HepG2 (cell line): ENCODE measurements at regions not wholly inside any gene's neighbourhood (a gene's known extent, or its start where the extent isn't known, plus 50 kb on each side); places are given as distances from the start of the nearest gene placed in this dataset.
A peak's percentile ranks its signal among the peaks of the same experiment; 100 is the strongest.

ENCODE experiments used
- CREM ChIP-seq, 2 experiments: sonication (generic) in 1 of 2; formaldehyde crosslinking in 1 of 2; IDR thresholded peaks; 2 replicates each; pipeline versions ENCODE4 v1.4.0 to v1.6.1; 2016 to 2020; ENCODE audit warnings: antibody characterized with exemption in 1 of 2, mild to moderate bottlenecking in 1 of 2, missing genetic modification reagents in 1 of 2
- DPF2 ChIP-seq: sonication (generic); formaldehyde crosslinking; IDR thresholded peaks from 2 replicates; pipeline ENCODE4 v1.4.0; 2020; ENCODE audit warnings: mild to moderate bottlenecking, low read depth, missing genetic modification reagents, borderline replicate concordance
- ELF1 ChIP-seq: sonication (generic); formaldehyde crosslinking; IDR thresholded peaks from 2 replicates; pipeline ENCODE4 v1.4.0; 2020; ENCODE audit warnings: missing genetic modification reagents
- ELF3 ChIP-seq: IDR thresholded peaks from 2 replicates; pipeline ENCODE4 v1.6.1; 2016; ENCODE audit warnings: missing genetic modification reagents, missing compliant biosample characterization
- EP300 ChIP-seq, 3 experiments: sonication (generic) in 1 of 3; formaldehyde crosslinking in 1 of 3; IDR thresholded peaks; 2 replicates each; pipeline versions ENCODE4 v1.5.1 to v1.6.1; 2011 to 2020; ENCODE audit warnings: low read depth in 2 of 3, low read length in 2 of 3, borderline replicate concordance in 1 of 3, improper control_type of control experiment in 1 of 3, mild to moderate bottlenecking in 1 of 3, missing genetic modification reagents in 1 of 3, moderate library complexity in 1 of 3
- ETV6 ChIP-seq: sonication (generic); formaldehyde crosslinking; conservative IDR thresholded peaks from 2 replicates; pipeline ENCODE4 v1.4.0; 2020; ENCODE audit warnings: missing genetic modification reagents
- FOXA3 ChIP-seq: IDR thresholded peaks from 2 replicates; pipeline ENCODE4 v1.6.1; 2016; ENCODE audit warnings: missing genetic modification reagents, missing compliant biosample characterization
- MIER2 ChIP-seq: IDR thresholded peaks from 2 replicates; pipeline ENCODE4 v1.6.1; 2016; ENCODE audit warnings: missing biosample characterization, missing genetic modification reagents
- PHF21A ChIP-seq: sonication (generic); formaldehyde crosslinking; IDR thresholded peaks from 2 replicates; pipeline ENCODE4 v1.5.0; 2020; ENCODE audit warnings: mild to moderate bottlenecking, missing genetic modification reagents
- RFXANK ChIP-seq: IDR thresholded peaks from 2 replicates; pipeline ENCODE4 v1.6.1; 2016
- SIN3A ChIP-seq: IDR thresholded peaks from 2 replicates; pipeline ENCODE4 v1.6.1; 2011; ENCODE audit warnings: low read depth, mild to moderate bottlenecking, control low read depth, low read length, borderline replicate concordance
- SP4 ChIP-seq: sonication (generic); formaldehyde crosslinking; IDR thresholded peaks from 2 replicates; pipeline ENCODE4 v1.8.1; 2023; ENCODE audit warnings: mild to moderate bottlenecking, missing genetic modification reagents
- TBX2 ChIP-seq: sonication (generic); formaldehyde crosslinking; IDR thresholded peaks from 2 replicates; pipeline ENCODE4 v1.5.0; 2020; ENCODE audit warnings: missing genetic modification reagents, mild to moderate bottlenecking, borderline replicate concordance
- TOE1 ChIP-seq: sonication (generic); formaldehyde crosslinking; IDR thresholded peaks from 2 replicates; pipeline ENCODE4 v1.4.0; 2020; ENCODE audit warnings: mild to moderate bottlenecking, missing genetic modification reagents
- TOPORS ChIP-seq: sonication (generic); formaldehyde crosslinking; IDR thresholded peaks from 2 replicates; pipeline ENCODE4 v1.8.0; 2023; ENCODE audit warnings: mild to moderate bottlenecking, missing genetic modification reagents
- ZMYM2 ChIP-seq: sonication (generic); formaldehyde crosslinking; IDR thresholded peaks from 2 replicates; pipeline ENCODE4 v1.8.0; 2022; ENCODE audit warnings: mild to moderate bottlenecking, missing genetic modification reagents
- ZNF550 ChIP-seq: sonication (generic); formaldehyde crosslinking; IDR thresholded peaks from 2 replicates; pipeline ENCODE4 v1.4.0; 2020; ENCODE audit warnings: mild to moderate bottlenecking, missing genetic modification reagents, borderline replicate concordance
- ZNF558 ChIP-seq: sonication (generic); formaldehyde crosslinking; IDR thresholded peaks from 2 replicates; pipeline ENCODE4 v1.9.0; 2022; ENCODE audit warnings: mild to moderate bottlenecking, missing genetic modification reagents, borderline replicate concordance
- ZNF609 ChIP-seq: sonication (generic); formaldehyde crosslinking; IDR thresholded peaks from 2 replicates; pipeline ENCODE4 v1.4.0; 2020; ENCODE audit warnings: mild to moderate bottlenecking, missing genetic modification reagents, borderline replicate concordance
- ZNF775 ChIP-seq: sonication (generic); formaldehyde crosslinking; IDR thresholded peaks from 2 replicates; pipeline ENCODE4 v1.4.0; 2020; ENCODE audit warnings: missing genetic modification reagents, mild to moderate bottlenecking, moderate library complexity, borderline replicate concordance
- TF ChIP-seq, protein P1 (sequence below): sonication (generic); formaldehyde crosslinking; IDR thresholded peaks from 2 replicates; pipeline ENCODE4 v1.4.0; 2020; ENCODE audit warnings: missing genetic modification reagents
- TF ChIP-seq, protein P2 (sequence below): sonication (generic); formaldehyde crosslinking; IDR thresholded peaks from 2 replicates; pipeline ENCODE4 v1.4.0; 2020; ENCODE audit warnings: missing genetic modification reagents

DNA sequence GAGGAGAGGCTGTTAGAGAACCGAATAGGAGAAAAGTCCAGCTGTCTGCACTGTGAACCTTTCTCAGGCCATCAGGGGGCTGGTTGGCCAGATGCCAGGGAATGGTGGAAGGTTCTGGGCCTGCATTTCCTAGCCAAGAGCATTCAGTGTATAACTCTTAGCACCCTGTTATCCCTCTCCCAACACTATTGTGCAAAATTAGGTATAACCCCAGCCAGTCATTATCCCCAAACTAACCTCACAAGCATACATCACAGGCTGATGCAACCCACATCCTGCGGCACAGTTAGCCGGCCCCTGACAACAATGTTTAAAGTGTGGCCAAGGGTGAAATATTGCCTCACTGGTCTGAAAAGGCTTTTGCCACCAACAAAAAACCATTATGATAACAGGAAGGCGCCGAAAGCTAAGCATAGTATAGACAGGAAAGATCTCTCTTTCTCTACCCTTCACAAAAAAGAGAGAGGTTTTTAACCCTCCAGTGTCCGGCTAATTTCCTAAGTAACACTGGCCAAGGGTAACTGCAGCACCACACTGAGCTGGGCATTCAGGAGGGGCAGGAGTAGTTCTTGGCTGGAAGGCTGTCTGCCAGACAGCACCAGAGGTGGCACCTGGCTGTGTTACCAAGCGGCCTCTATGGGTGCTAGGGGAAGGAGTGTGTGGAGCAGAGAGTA lies 77.3 kb upstream of the BCAR3 start (continued):
- TF ChIP-seq PHF21A (CRISPR knock-in tag) (peak; percentile 96), ETV6 (peak; percentile 70; the same call in 1 of the 2 replicates), FOXA3 (peak; percentile 85), ZNF775 (CRISPR knock-in tag) (no peak), SIN3A (no peak), EP300 (IDR thresholded peaks at IDR 0.05; ENCODE audit: low read depth in 2 of 2, low read length in 2 of 2) (peak; percentile 86 to 94; a peak in 3 of 4 replicates), EP300 (CRISPR knock-in tag; IDR thresholded peaks at IDR 0.05; ENCODE audit: borderline replicate concordance) (peak; percentile 88), ZNF558 (CRISPR knock-in tag) (no peak; the same call in 1 of the 2 replicates), SP4 (CRISPR knock-in tag) (no peak), ZNF550 (CRISPR knock-in tag) (no peak), ZNF609 (CRISPR knock-in tag) (peak; percentile 82; the same call in 1 of the 2 replicates), RFXANK (CRISPR knock-in tag) (no peak), ELF1 (CRISPR knock-in tag) (peak; percentile 41; the same call in 1 of the 2 replicates), ZMYM2 (CRISPR knock-in tag) (no peak), MIER2 (CRISPR knock-in tag) (peak; percentile 34; the same call in 1 of the 2 replicates), CREM (IDR thresholded peaks at IDR 0.05) (peak; percentile 79), CREM (CRISPR knock-in tag; IDR thresholded peaks at IDR 0.05) (no peak), DPF2 (CRISPR knock-in tag) (peak; percentile 84), TOE1 (CRISPR knock-in tag) (0 out of 2 replicates have a peak, but pooled peaks have one; percentile 66), ELF3 (CRISPR knock-in tag) (peak; percentile 79), TOPORS (0 out of 2 replicates have a peak, but pooled peaks have one; percentile 40), TBX2 (CRISPR knock-in tag) (peak; percentile 94)
- TF ChIP-seq, protein P1, sequence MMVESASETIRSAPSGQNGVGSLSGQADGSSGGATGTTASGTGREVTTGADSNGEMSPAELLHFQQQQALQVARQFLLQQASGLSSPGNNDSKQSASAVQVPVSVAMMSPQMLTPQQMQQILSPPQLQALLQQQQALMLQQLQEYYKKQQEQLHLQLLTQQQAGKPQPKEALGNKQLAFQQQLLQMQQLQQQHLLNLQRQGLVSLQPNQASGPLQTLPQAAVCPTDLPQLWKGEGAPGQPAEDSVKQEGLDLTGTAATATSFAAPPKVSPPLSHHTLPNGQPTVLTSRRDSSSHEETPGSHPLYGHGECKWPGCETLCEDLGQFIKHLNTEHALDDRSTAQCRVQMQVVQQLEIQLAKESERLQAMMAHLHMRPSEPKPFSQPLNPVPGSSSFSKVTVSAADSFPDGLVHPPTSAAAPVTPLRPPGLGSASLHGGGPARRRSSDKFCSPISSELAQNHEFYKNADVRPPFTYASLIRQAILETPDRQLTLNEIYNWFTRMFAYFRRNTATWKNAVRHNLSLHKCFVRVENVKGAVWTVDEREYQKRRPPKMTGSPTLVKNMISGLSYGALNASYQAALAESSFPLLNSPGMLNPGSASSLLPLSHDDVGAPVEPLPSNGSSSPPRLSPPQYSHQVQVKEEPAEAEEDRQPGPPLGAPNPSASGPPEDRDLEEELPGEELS (CRISPR knock-in tag), result peak; percentile 82
- TF ChIP-seq, protein P2, sequence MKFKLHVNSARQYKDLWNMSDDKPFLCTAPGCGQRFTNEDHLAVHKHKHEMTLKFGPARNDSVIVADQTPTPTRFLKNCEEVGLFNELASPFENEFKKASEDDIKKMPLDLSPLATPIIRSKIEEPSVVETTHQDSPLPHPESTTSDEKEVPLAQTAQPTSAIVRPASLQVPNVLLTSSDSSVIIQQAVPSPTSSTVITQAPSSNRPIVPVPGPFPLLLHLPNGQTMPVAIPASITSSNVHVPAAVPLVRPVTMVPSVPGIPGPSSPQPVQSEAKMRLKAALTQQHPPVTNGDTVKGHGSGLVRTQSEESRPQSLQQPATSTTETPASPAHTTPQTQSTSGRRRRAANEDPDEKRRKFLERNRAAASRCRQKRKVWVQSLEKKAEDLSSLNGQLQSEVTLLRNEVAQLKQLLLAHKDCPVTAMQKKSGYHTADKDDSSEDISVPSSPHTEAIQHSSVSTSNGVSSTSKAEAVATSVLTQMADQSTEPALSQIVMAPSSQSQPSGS (CRISPR knock-in tag), result peak; percentile 77; the same call in 1 of the 2 replicates
